HepG2 (cell line): ENCODE measurements at regions not wholly inside any gene's neighbourhood (a gene's known extent, or its start where the extent isn't known, plus 50 kb on each side); places are given as distances from the start of the nearest gene placed in this dataset.

Source experiments
- NFYB ChIP-seq: sonication (generic); formaldehyde crosslinking; IDR thresholded peaks from 2 replicates; pipeline ENCODE4 v1.4.0; 2020; ENCODE audit warnings: missing genetic modification reagents
- NR2C2 ChIP-seq: sonication (generic); formaldehyde crosslinking; IDR thresholded peaks from 2 replicates; pipeline ENCODE4 v1.4.0; 2020; ENCODE audit warnings: missing genetic modification reagents, mild to moderate bottlenecking, moderate library complexity, borderline replicate concordance
- TP53 ChIP-seq: sonication (generic); formaldehyde crosslinking; conservative IDR thresholded peaks from 2 replicates; pipeline ENCODE4 v1.4.0; 2020; ENCODE audit warnings: missing genetic modification reagents
- ZBTB7A ChIP-seq: sonication (generic); formaldehyde crosslinking; IDR thresholded peaks from 2 replicates; pipeline ENCODE4 v1.8.0; 2022; ENCODE audit warnings: mild to moderate bottlenecking, missing genetic modification reagents
- TF ChIP-seq, protein P1 (sequence below): sonication (generic); formaldehyde crosslinking; IDR thresholded peaks from 2 replicates; pipeline ENCODE4 v1.4.0; 2020; ENCODE audit warnings: missing genetic modification reagents

- no peak for TF ChIP-seq NFYB (CRISPR knock-in tag)
- TF ChIP-seq, protein P1, sequence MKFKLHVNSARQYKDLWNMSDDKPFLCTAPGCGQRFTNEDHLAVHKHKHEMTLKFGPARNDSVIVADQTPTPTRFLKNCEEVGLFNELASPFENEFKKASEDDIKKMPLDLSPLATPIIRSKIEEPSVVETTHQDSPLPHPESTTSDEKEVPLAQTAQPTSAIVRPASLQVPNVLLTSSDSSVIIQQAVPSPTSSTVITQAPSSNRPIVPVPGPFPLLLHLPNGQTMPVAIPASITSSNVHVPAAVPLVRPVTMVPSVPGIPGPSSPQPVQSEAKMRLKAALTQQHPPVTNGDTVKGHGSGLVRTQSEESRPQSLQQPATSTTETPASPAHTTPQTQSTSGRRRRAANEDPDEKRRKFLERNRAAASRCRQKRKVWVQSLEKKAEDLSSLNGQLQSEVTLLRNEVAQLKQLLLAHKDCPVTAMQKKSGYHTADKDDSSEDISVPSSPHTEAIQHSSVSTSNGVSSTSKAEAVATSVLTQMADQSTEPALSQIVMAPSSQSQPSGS (CRISPR knock-in tag), result no peak
- no peak for TF ChIP-seq ZBTB7A
- TF ChIP-seq TP53, result no peak
- TF ChIP-seq NR2C2 (CRISPR knock-in tag), result no peak
Observed at GRCh38 chr5:116935561-116936162, 361.0 kb upstream of the SEMA6A start.
